Testis (tissue), 2 donors: ENCODE measurements at regions not wholly inside any gene's neighbourhood (a gene's known extent, or its start where the extent isn't known, plus 50 kb on each side); places are given as distances from the start of the nearest gene placed in this dataset.

Experiments
- POLR2A ChIP-seq: fragments of 450-650 bp; IDR thresholded peaks from one replicate; pipeline ENCODE4 v1.6.1; 2017; ENCODE audit warnings: antibody characterized with exemption, mild to moderate bottlenecking, moderate library complexity
- TF ChIP-seq, protein P1 (sequence below), 3 experiments: fragments of 450-650 bp in 2 of 3; fragments of 200-600 bp in 1 of 3; sonication (generic) in 1 of 3; IDR thresholded peaks; one replicate each; pipeline ENCODE4 v1.5.1; 2016 to 2019; ENCODE audit warnings: antibody characterized with exemption in 3 of 3, mild to moderate bottlenecking in 2 of 3, moderate library complexity in 1 of 3

DNA sequence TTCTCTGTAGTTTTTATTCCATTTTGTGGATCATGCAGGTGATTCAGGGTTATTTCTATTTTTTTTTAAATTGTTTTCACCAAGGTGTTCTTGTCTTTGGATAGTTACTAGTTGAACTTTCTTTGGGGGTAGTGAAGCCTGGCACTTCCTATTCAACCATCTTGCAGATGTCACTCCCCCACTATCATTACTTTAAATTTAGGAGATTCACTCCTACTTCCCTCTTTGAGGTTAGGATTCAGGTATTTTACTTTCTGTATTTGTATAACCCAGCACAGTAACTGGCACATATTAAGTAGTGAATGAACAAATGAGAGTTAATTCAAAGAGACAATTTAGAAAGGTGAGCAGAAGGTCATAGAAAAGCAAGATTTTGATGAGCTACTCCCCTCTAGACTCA is 255.6 kb downstream of the ATP23 start:
- TF ChIP-seq, protein P1, sequence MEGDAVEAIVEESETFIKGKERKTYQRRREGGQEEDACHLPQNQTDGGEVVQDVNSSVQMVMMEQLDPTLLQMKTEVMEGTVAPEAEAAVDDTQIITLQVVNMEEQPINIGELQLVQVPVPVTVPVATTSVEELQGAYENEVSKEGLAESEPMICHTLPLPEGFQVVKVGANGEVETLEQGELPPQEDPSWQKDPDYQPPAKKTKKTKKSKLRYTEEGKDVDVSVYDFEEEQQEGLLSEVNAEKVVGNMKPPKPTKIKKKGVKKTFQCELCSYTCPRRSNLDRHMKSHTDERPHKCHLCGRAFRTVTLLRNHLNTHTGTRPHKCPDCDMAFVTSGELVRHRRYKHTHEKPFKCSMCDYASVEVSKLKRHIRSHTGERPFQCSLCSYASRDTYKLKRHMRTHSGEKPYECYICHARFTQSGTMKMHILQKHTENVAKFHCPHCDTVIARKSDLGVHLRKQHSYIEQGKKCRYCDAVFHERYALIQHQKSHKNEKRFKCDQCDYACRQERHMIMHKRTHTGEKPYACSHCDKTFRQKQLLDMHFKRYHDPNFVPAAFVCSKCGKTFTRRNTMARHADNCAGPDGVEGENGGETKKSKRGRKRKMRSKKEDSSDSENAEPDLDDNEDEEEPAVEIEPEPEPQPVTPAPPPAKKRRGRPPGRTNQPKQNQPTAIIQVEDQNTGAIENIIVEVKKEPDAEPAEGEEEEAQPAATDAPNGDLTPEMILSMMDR (IDR thresholded peaks at IDR 0.05) = no peak
- TF ChIP-seq POLR2A = no peak
